ENCODE measurements at regions not wholly inside any gene's neighbourhood (a gene's known extent, or its start where the extent isn't known, plus 50 kb on each side); places are given as distances from the start of the nearest gene placed in this dataset.

GRCh38 chr13:106052200-106052767, 483.2 kb downstream of the EFNB2 start:
- Histone ChIP-seq H3K27ac (no peak overlapping the region), H3K27me3 (no peaks in the 10 kb centered on the region), H3K36me3 (no peaks in the 10 kb centered on the region), H3K9me3 (no peaks in the 10 kb centered on the region), H3K4me3 (no peak overlapping the region), H3K4me1 (no peaks in the 10 kb centered on the region)
- intact Hi-C loops (cut with DNase I; ENCODE audit: low total_unique reads), result no loop called here
- TF ChIP-seq CTCF (IDR thresholded peaks at IDR 0.05), result no peak
- no peak for TF ChIP-seq POLR2A (IDR thresholded peaks at IDR 0.05)
- TF ChIP-seq POLR2AphosphoS5 (IDR thresholded peaks at IDR 0.05), result no peak
- DNase-seq (ENCODE audit: low spot score in 2 of 2), result no peak

- TF ChIP-seq POLR2A (IDR thresholded peaks at IDR 0.05), result no peak
- intact Hi-C loops (cut with DNase I; ENCODE audit: low total_unique reads), result no loop called here
- DNase-seq (ENCODE audit: low spot score in 2 of 2), result no peak
These were observed 486.3 kb downstream of the EFNB2 start for GRCh38 chr13:106049171-106049570.

GRCh38 chr13:106048386-106048785, 487.1 kb downstream of the EFNB2 start:
- TF ChIP-seq POLR2AphosphoS5 (IDR thresholded peaks at IDR 0.05) (no peak), CTCF (IDR thresholded peaks at IDR 0.05) (no peak), POLR2A (IDR thresholded peaks at IDR 0.05) (no peak)
- no peak overlapping the region for H3K4me3 ChIP-seq
- intact Hi-C loops (cut with DNase I; ENCODE audit: low total_unique reads), result no loop called here

More at GRCh38 chr13:106049171-106049570, 486.3 kb downstream of the EFNB2 start:
- Histone ChIP-seq H3K27ac (no peak overlapping the region), H3K36me3 (no peaks in the 10 kb centered on the region), H3K4me1 (no peaks in the 10 kb centered on the region), H3K4me3 (no peak overlapping the region), H3K9me3 (no peaks in the 10 kb centered on the region), H3K27me3 (no peaks in the 10 kb centered on the region)

GRCh38 chr13:106047859-106048258, 487.6 kb downstream of the EFNB2 start:
- intact Hi-C loops (cut with DNase I; ENCODE audit: low total_unique reads), result no loop called here
- DNase-seq (ENCODE audit: low spot score in 2 of 2), result no peak

More at GRCh38 chr13:106048386-106048785, 487.1 kb downstream of the EFNB2 start:
- no peaks in the 10 kb centered on the region for H3K27me3 ChIP-seq
- H3K27ac ChIP-seq, result no peak overlapping the region
- no peaks in the 10 kb centered on the region for H3K36me3 ChIP-seq
- no peaks in the 10 kb centered on the region for H3K4me1 ChIP-seq
- DNase-seq (ENCODE audit: low spot score in 2 of 2), result no peak
- no peaks in the 10 kb centered on the region for H3K9me3 ChIP-seq

GRCh38 chr13:106042996-106043581, 492.4 kb downstream of the EFNB2 start:
- intact Hi-C loops (cut with DNase I; ENCODE audit: low total_unique reads), result no loop called here
- H3K27ac ChIP-seq, result no peak overlapping the region
- no peak overlapping the region for H3K4me3 ChIP-seq
- no peak for DNase-seq (ENCODE audit: low spot score in 2 of 2)
- TF ChIP-seq POLR2AphosphoS5 (IDR thresholded peaks at IDR 0.05) (no peak), CTCF (IDR thresholded peaks at IDR 0.05) (no peak), POLR2A (IDR thresholded peaks at IDR 0.05) (no peak)
- H3K9me3 ChIP-seq, result no peaks in the 10 kb centered on the region
- no peaks in the 10 kb centered on the region for H3K36me3 ChIP-seq
- no peaks in the 10 kb centered on the region for H3K4me1 ChIP-seq
- no peaks in the 10 kb centered on the region for H3K27me3 ChIP-seq

More at GRCh38 chr13:106047859-106048258, 487.6 kb downstream of the EFNB2 start:
- H3K27me3 ChIP-seq, result no peaks in the 10 kb centered on the region
- TF ChIP-seq POLR2AphosphoS5 (IDR thresholded peaks at IDR 0.05), result no peak
- no peak for TF ChIP-seq POLR2A (IDR thresholded peaks at IDR 0.05)
- no peak for TF ChIP-seq CTCF (IDR thresholded peaks at IDR 0.05)
- no peak overlapping the region for H3K27ac ChIP-seq
- H3K9me3 ChIP-seq, result no peaks in the 10 kb centered on the region
- no peaks in the 10 kb centered on the region for H3K36me3 ChIP-seq
- H3K4me1 ChIP-seq, result no peaks in the 10 kb centered on the region
- H3K4me3 ChIP-seq, result no peak overlapping the region

Measured in breast epithelium (tissue), 4 donors.